HEK293 (cell line): ENCODE measurements at regions not wholly inside any gene's neighbourhood (a gene's known extent, or its start where the extent isn't known, plus 50 kb on each side); places are given as distances from the start of the nearest gene placed in this dataset.

ENCODE experiments used
- CTCF ChIA-PET: fragments of 350-600 bp; formaldehyde crosslinking; extraction: SDS; loops from one replicate; lab custom pipeline; 2021; ENCODE audit warnings: antibody characterized with exemption; lab: Yijun Ruan, JAX
- POLR2A ChIA-PET: fragments of 300-600 bp; formaldehyde crosslinking; extraction: SDS; loops from one replicate; lab custom pipeline; 2020; ENCODE audit warnings: antibody characterized with exemption, inconsistent platforms; lab: Yijun Ruan, JAX
- H3K27ac ChIP-seq: fragments of 200-500 bp; sonication (Bioruptor generic); 2 replicates; pipeline ENCODE4 v1.5.1; 2014; ENCODE audit warnings: low read depth, low read length, control low read depth, inconsistent platforms; ENCODE audit errors: extremely low read depth
- H3K36me3 ChIP-seq, 2 experiments: fragments of 200-500 bp in 1 of 2; sonication (Bioruptor generic) in 1 of 2; 1 replicate in 1 of 2; 2 replicates in 1 of 2; pipeline ENCODE4 v1.5.1; 2014 to 2017; ENCODE audit warnings: inconsistent platforms in 2 of 2, low read length in 2 of 2; ENCODE audit not compliant: control insufficient read depth in 2 of 2, insufficient read depth in 1 of 2
- H3K4me1 ChIP-seq: fragments of 200-500 bp; sonication (Bioruptor generic); 2 replicates; pipeline ENCODE4 v1.5.1; 2014; ENCODE audit warnings: mild to moderate bottlenecking, low read length, inconsistent platforms; ENCODE audit not compliant: control insufficient read depth, insufficient read depth
- H3K4me3 ChIP-seq: 2 replicates; pipeline ENCODE4 v1.5.1; 2011; ENCODE audit warnings: low read depth, mild to moderate bottlenecking, control low read depth, low read length, moderate library complexity
- H3K9me3 ChIP-seq: fragments of 200-500 bp; sonication (Bioruptor generic); 2 replicates; pipeline ENCODE4 v1.5.1; 2014; ENCODE audit warnings: low read depth, low read length, inconsistent platforms; ENCODE audit not compliant: control insufficient read depth, insufficient read depth
- BCL11B ChIP-seq: fragments of 450-650 bp; formaldehyde crosslinking; IDR thresholded peaks from 2 replicates; pipeline ENCODE4 v1.5.1; 2016; ENCODE audit warnings: low read depth, missing biosample characterization, missing genetic modification characterization
- HIC1 ChIP-seq: fragments of 450-650 bp; formaldehyde crosslinking; IDR thresholded peaks from 2 replicates; pipeline ENCODE4 v1.5.1; 2016; ENCODE audit warnings: missing biosample characterization, missing genetic modification characterization
- MEIS1 ChIP-seq: sonication (generic); formaldehyde crosslinking; IDR thresholded peaks from 2 replicates; pipeline ENCODE4 v1.8.1; 2022; ENCODE audit warnings: missing genetic modification reagents, mild to moderate bottlenecking, borderline replicate concordance
- MZF1 ChIP-seq: fragments of 450-650 bp; formaldehyde crosslinking; IDR thresholded peaks from 2 replicates; pipeline ENCODE4 v1.5.1; 2017; ENCODE audit warnings: missing biosample characterization, missing genetic modification characterization, borderline replicate concordance
- OVOL3 ChIP-seq: fragments of 450-650 bp; formaldehyde crosslinking; IDR thresholded peaks from 2 replicates; pipeline ENCODE4 v1.5.1; 2016; ENCODE audit warnings: missing biosample characterization, missing genetic modification characterization
- PRDM2 ChIP-seq: fragments of 450-650 bp; formaldehyde crosslinking; IDR thresholded peaks from 2 replicates; pipeline ENCODE4 v1.5.1; 2016; ENCODE audit warnings: missing biosample characterization, missing genetic modification characterization, borderline replicate concordance
- PRDM4 ChIP-seq: fragments of 450-650 bp; formaldehyde crosslinking; IDR thresholded peaks from 2 replicates; pipeline ENCODE4 v1.5.1; 2017; ENCODE audit warnings: missing biosample characterization, missing genetic modification characterization
- SALL2 ChIP-seq: fragments of 450-650 bp; formaldehyde crosslinking; IDR thresholded peaks from 2 replicates; pipeline ENCODE4 v1.5.0; 2017; ENCODE audit warnings: missing biosample characterization, mild to moderate bottlenecking, missing genetic modification characterization, borderline replicate concordance
- TCF7L2 ChIP-seq: IDR thresholded peaks from 2 replicates; pipeline ENCODE4 v1.6.1; 2011; ENCODE audit warnings: low read depth, mild to moderate bottlenecking, inconsistent platforms, low read length, moderate library complexity, borderline replicate concordance
- TRIM28 ChIP-seq: IDR thresholded peaks from 2 replicates; pipeline ENCODE4 v1.6.1; 2011; ENCODE audit warnings: low read length, control low read depth, borderline replicate concordance
- ZBTB21 ChIP-seq: fragments of 450-650 bp; formaldehyde crosslinking; IDR thresholded peaks from 2 replicates; pipeline ENCODE4 v1.5.1; 2017; ENCODE audit warnings: missing biosample characterization, missing genetic modification characterization
- ZIC2 ChIP-seq: fragments of 450-650 bp; formaldehyde crosslinking; IDR thresholded peaks from 2 replicates; pipeline ENCODE4 v1.5.1; 2016; ENCODE audit warnings: missing biosample characterization, missing genetic modification characterization
- ZNF155 ChIP-seq: fragments of 450-650 bp; formaldehyde crosslinking; IDR thresholded peaks from 2 replicates; pipeline ENCODE4 v1.5.1; 2016; ENCODE audit warnings: missing biosample characterization, missing genetic modification characterization
- ZNF214 ChIP-seq: fragments of 450-650 bp; formaldehyde crosslinking; IDR thresholded peaks from 2 replicates; pipeline ENCODE4 v1.5.1; 2017; ENCODE audit warnings: missing biosample characterization, mild to moderate bottlenecking, missing genetic modification characterization, borderline replicate concordance
- ZNF549 ChIP-seq: fragments of 450-650 bp; IDR thresholded peaks from 2 replicates; pipeline ENCODE4 v1.5.1; 2018; ENCODE audit warnings: missing biosample characterization, missing genetic modification characterization, mild to moderate bottlenecking, inconsistent platforms, moderate library complexity
- ZNF610 ChIP-seq: fragments of 450-650 bp; formaldehyde crosslinking; IDR thresholded peaks from 2 replicates; pipeline ENCODE4 v1.5.1; 2016; ENCODE audit warnings: missing biosample characterization, missing genetic modification characterization, borderline replicate concordance
- ZNF623 ChIP-seq: fragments of 450-650 bp; formaldehyde crosslinking; IDR thresholded peaks from 2 replicates; pipeline ENCODE4 v1.5.1; 2016; ENCODE audit warnings: missing biosample characterization, missing genetic modification characterization
- ZNF658 ChIP-seq: fragments of 450-650 bp; formaldehyde crosslinking; IDR thresholded peaks from 2 replicates; pipeline ENCODE4; 2016; ENCODE audit warnings: missing biosample characterization, missing genetic modification characterization
- ZSCAN30 ChIP-seq: fragments of 450-650 bp; IDR thresholded peaks from 2 replicates; pipeline ENCODE4 v1.5.1; 2018; ENCODE audit warnings: missing biosample characterization, mild to moderate bottlenecking, missing genetic modification characterization, moderate library complexity
- TF ChIP-seq, protein P1 (sequence below): fragments of 450-650 bp; formaldehyde crosslinking; IDR thresholded peaks from 2 replicates; pipeline ENCODE4 v1.5.1; 2016; ENCODE audit warnings: missing biosample characterization, missing genetic modification characterization, low read depth

- Histone ChIP-seq H3K9me3 (no peaks in the 10 kb centered on the region), H3K4me3 (no peak overlapping the region), H3K27ac (no peak overlapping the region), H3K4me1 (no peaks in the 10 kb centered on the region), H3K36me3 (no peaks in the 10 kb centered on the region)
- TF ChIP-seq SALL2 (no peak), ZNF155 (tag by site-specific recombination) (no peak), BCL11B (tag by site-specific recombination) (no peak), ZBTB21 (tag by site-specific recombination) (no peak), MEIS1 (CRISPR knock-in tag) (no peak), ZSCAN30 (tag by site-specific recombination) (no peak), MZF1 (tag by site-specific recombination) (no peak), TCF7L2 (no peak)
- CTCF ChIA-PET: no interaction called here
- POLR2A ChIA-PET: interaction anchor here (0.6 kb wide), 1 partner anchor 408 kb away, joined by 5 read pairs; no protein-coding TSS in a partner anchor
Observed at GRCh38 chr9:115689331-115689730, 464.3 kb upstream of the PAPPA start.

- no peaks in the 10 kb centered on the region for H3K36me3 ChIP-seq
- H3K9me3 ChIP-seq: no peaks in the 10 kb centered on the region
- CTCF ChIA-PET: interaction anchor here (0.7 to 1.6 kb wide), 2 partner anchors 99 to 156 kb away, joined by 3 to 4 read pairs; no protein-coding TSS in a partner anchor
- no peak overlapping the region for H3K4me3 ChIP-seq
- no peaks in the 10 kb centered on the region for H3K4me1 ChIP-seq
- H3K27ac ChIP-seq: no peak overlapping the region
- TF ChIP-seq HIC1 (tag by site-specific recombination) (no peak), TRIM28 (no peak), ZNF610 (tag by site-specific recombination) (no peak), ZNF623 (tag by site-specific recombination) (no peak), OVOL3 (tag by site-specific recombination) (no peak), ZIC2 (tag by site-specific recombination) (no peak), PRDM2 (tag by site-specific recombination) (no peak), PRDM4 (no peak), ZNF549 (no peak), ZNF658 (tag by site-specific recombination) (no peak), ZNF214 (tag by site-specific recombination) (no peak)
- TF ChIP-seq, protein P1, sequence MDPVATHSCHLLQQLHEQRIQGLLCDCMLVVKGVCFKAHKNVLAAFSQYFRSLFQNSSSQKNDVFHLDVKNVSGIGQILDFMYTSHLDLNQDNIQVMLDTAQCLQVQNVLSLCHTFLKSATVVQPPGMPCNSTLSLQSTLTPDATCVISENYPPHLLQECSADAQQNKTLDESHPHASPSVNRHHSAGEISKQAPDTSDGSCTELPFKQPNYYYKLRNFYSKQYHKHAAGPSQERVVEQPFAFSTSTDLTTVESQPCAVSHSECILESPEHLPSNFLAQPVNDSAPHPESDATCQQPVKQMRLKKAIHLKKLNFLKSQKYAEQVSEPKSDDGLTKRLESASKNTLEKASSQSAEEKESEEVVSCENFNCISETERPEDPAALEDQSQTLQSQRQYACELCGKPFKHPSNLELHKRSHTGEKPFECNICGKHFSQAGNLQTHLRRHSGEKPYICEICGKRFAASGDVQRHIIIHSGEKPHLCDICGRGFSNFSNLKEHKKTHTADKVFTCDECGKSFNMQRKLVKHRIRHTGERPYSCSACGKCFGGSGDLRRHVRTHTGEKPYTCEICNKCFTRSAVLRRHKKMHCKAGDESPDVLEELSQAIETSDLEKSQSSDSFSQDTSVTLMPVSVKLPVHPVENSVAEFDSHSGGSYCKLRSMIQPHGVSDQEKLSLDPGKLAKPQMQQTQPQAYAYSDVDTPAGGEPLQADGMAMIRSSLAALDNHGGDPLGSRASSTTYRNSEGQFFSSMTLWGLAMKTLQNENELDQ (tag by site-specific recombination): no peak
- TF ChIP-seq, all 188 proteins: peak for 0
- POLR2A ChIA-PET: no interaction called here
Observed at GRCh38 chr9:115690786-115691496, 462.6 kb upstream of the PAPPA start.
